CD14-positive monocyte (primary cell): ENCODE measurements at regions not wholly inside any gene's neighbourhood (a gene's known extent, or its start where the extent isn't known, plus 50 kb on each side); places are given as distances from the start of the nearest gene placed in this dataset.

Experiments used
- DNase-seq, 3 donors: peaks; one replicate each; pipeline ENCODE4 v3.0.0-alpha.2; 2011 to 2022
- H2AFZ ChIP-seq: 2 replicates; pipeline ENCODE4 v1.6.0; 2012; ENCODE audit warnings: mild to moderate bottlenecking, low read depth, low read length, inconsistent platforms; ENCODE audit not compliant: insufficient read depth, poor library complexity, severe bottlenecking
- H3K27ac ChIP-seq, 2 donors: 1 replicate in 1 of 2; 2 replicates in 1 of 2; pipeline ENCODE4 v1.5.1; 2012 to 2013; ENCODE audit warnings: low read length in 2 of 2, control low read depth in 1 of 2, inconsistent platforms in 1 of 2, low read depth in 1 of 2, mild to moderate bottlenecking in 1 of 2
- H3K27me3 ChIP-seq, 2 donors: one replicate each; pipeline versions ENCODE4 v1.6.0 to v1.6.1; 2011 to 2013; ENCODE audit warnings: low read length in 2 of 2; ENCODE audit not compliant: control insufficient read depth in 2 of 2, insufficient read depth in 2 of 2
- H3K36me3 ChIP-seq, 2 donors: replicated peaks in 1 of 2; 1 replicate in 1 of 2; 2 replicates in 1 of 2; pipeline versions ENCODE4 v1.5.1 to v1.6.1; 2012 to 2013; ENCODE audit warnings: low read length in 2 of 2, control low read depth in 1 of 2, inconsistent platforms in 1 of 2, mild to moderate bottlenecking in 1 of 2; ENCODE audit not compliant: insufficient read depth in 2 of 2, control insufficient read depth in 1 of 2
- H3K4me1 ChIP-seq, 2 donors: 1 replicate in 1 of 2; 2 replicates in 1 of 2; pipeline versions ENCODE4 v1.5.1 to v1.6.1; 2012 to 2013; ENCODE audit warnings: low read length in 2 of 2, control low read depth in 1 of 2, inconsistent platforms in 1 of 2, mild to moderate bottlenecking in 1 of 2, moderate library complexity in 1 of 2; ENCODE audit not compliant: insufficient read depth in 2 of 2, control insufficient read depth in 1 of 2
- H3K4me2 ChIP-seq: replicated peaks from 2 replicates; pipeline ENCODE3; 2012; ENCODE audit warnings: low read length, moderate library complexity, mild to moderate bottlenecking; ENCODE audit not compliant: poor library complexity, severe bottlenecking; ENCODE audit errors: extremely low read depth
- H3K4me3 ChIP-seq, 3 experiments: fragments of 200-600 bp in 1 of 3; sonication (generic) in 1 of 3; replicated peaks in 1 of 3; 1 replicate in 2 of 3; 2 replicates in 1 of 3; pipeline ENCODE4 v1.5.1; 2011 to 2013; ENCODE audit warnings: low read length in 3 of 3, mild to moderate bottlenecking in 3 of 3, control low read depth in 2 of 3, low read depth in 2 of 3, inconsistent platforms in 1 of 3, moderate library complexity in 1 of 3
- H3K79me2 ChIP-seq: 2 replicates; pipeline ENCODE4 v1.6.0; 2012; ENCODE audit warnings: mild to moderate bottlenecking, control low read depth, inconsistent platforms, low read length, moderate library complexity; ENCODE audit not compliant: insufficient read depth
- H3K9ac ChIP-seq: 2 replicates; pipeline ENCODE4 v1.6.0; 2017; ENCODE audit warnings: low read length, mild to moderate bottlenecking; ENCODE audit not compliant: insufficient read depth, poor library complexity, severe bottlenecking
- H3K9me3 ChIP-seq, 2 donors: replicated peaks in 1 of 2; 1 replicate in 1 of 2; 2 replicates in 1 of 2; pipeline versions ENCODE4 v1.5.1 to v1.6.1; 2012 to 2013; ENCODE audit warnings: low read length in 2 of 2, control low read depth in 1 of 2; ENCODE audit not compliant: control insufficient read depth in 1 of 2, insufficient read depth in 1 of 2
- H4K20me1 ChIP-seq: 2 replicates; pipeline ENCODE4 v1.6.0; 2012; ENCODE audit warnings: mild to moderate bottlenecking, low read length, control low read depth, moderate library complexity; ENCODE audit not compliant: insufficient read depth
- H3K27ac Mint-ChIP-seq, 7 donors: one replicate each; pipeline ENCODE4 v1.8.0; 2020; ENCODE audit warnings: mild to moderate bottlenecking in 7 of 7, mixed read lengths in 7 of 7, moderate library complexity in 6 of 7, inconsistent platforms in 2 of 7
- H3K27me3 Mint-ChIP-seq, 3 donors: one replicate each; pipeline ENCODE4 v1.8.0; 2021 to 2022; ENCODE audit warnings: low read depth in 3 of 3, mild to moderate bottlenecking in 3 of 3, mixed read lengths in 3 of 3, moderate library complexity in 3 of 3, inconsistent platforms in 1 of 3
- H3K36me3 Mint-ChIP-seq, 2 donors: one replicate each; pipeline ENCODE4 v1.8.0; 2020; ENCODE audit warnings: mixed read lengths in 2 of 2, inconsistent platforms in 1 of 2, mild to moderate bottlenecking in 1 of 2
- H3K4me1 Mint-ChIP-seq: one replicate; pipeline ENCODE4 v1.8.0; 2020; ENCODE audit warnings: mild to moderate bottlenecking, mixed read lengths
- H3K4me3 Mint-ChIP-seq, 2 donors: one replicate each; pipeline ENCODE4 v1.8.0; 2020; ENCODE audit warnings: mild to moderate bottlenecking in 2 of 2, mixed read lengths in 2 of 2, moderate library complexity in 1 of 2
- H3K9me3 Mint-ChIP-seq, 7 donors: one replicate each; pipeline ENCODE4 v1.8.0; 2020 to 2022; ENCODE audit warnings: mixed read lengths in 7 of 7, mild to moderate bottlenecking in 6 of 7, moderate library complexity in 6 of 7, inconsistent platforms in 2 of 7
- WGBS: methylation state at CpG from one replicate; pipeline ENCODE4 v1.1.5; 2013; ENCODE audit warnings: missing lambda C conversion rate; ENCODE audit not compliant: insufficient coverage; 5-methylcytosine and 5-hydroxymethylcytosine counted together
- intact Hi-C, 2 donors: fragments of 100-400 bp; cut with micrococcal nuclease; formaldehyde crosslinking; loops; one replicate each; pipeline versions ENCODE4 v1.15.0 to v1.15.1; 2023
- TF ChIP-seq, protein P1 (sequence below): fragments of 200-600 bp; IDR thresholded peaks from one replicate; pipeline ENCODE4 v1.8.0; 2022; ENCODE audit warnings: antibody characterized with exemption, mild to moderate bottlenecking

- Mint-ChIP-seq H3K36me3 (no peaks in the 10 kb centered on the region), H3K4me1 (no peaks in the 10 kb centered on the region), H3K4me3 (no peak overlapping the region), H3K9me3 (peaks cover 0 to 10% (median 5%) of the 10 kb centered on the region in 7 donors), H3K27ac (no peak overlapping the region), H3K27me3 (peaks cover 0 to 3% (median 0%) of the 10 kb centered on the region in 3 donors)
- WGBS = no CpG with 5 or more reads among the region's 2 CpGs
- Histone ChIP-seq H3K4me1 (no peaks in the 10 kb centered on the region), H4K20me1 (no peaks in the 10 kb centered on the region), H3K36me3 (no peaks in the 10 kb centered on the region), H3K4me3 (no peak overlapping the region), H3K4me2 (no peak overlapping the region), H3K9me3 (no peaks in the 10 kb centered on the region), H3K27me3 (no peaks in the 10 kb centered on the region), H2AFZ (no peak overlapping the region), H3K79me2 (no peaks in the 10 kb centered on the region), H3K27ac (no peak overlapping the region), H3K9ac (no peak overlapping the region)
- no peak for DNase-seq
- TF ChIP-seq, protein P1, sequence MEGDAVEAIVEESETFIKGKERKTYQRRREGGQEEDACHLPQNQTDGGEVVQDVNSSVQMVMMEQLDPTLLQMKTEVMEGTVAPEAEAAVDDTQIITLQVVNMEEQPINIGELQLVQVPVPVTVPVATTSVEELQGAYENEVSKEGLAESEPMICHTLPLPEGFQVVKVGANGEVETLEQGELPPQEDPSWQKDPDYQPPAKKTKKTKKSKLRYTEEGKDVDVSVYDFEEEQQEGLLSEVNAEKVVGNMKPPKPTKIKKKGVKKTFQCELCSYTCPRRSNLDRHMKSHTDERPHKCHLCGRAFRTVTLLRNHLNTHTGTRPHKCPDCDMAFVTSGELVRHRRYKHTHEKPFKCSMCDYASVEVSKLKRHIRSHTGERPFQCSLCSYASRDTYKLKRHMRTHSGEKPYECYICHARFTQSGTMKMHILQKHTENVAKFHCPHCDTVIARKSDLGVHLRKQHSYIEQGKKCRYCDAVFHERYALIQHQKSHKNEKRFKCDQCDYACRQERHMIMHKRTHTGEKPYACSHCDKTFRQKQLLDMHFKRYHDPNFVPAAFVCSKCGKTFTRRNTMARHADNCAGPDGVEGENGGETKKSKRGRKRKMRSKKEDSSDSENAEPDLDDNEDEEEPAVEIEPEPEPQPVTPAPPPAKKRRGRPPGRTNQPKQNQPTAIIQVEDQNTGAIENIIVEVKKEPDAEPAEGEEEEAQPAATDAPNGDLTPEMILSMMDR = no peak
- intact Hi-C loops = no loop called here
Observed at GRCh38 chr4:175127314-175127713, 209.2 kb downstream of the ADAM29 start.

GRCh38 chr4:175129797-175130196, 211.6 kb downstream of the ADAM29 start:
- TF ChIP-seq, protein P1 = no peak
- H2AFZ ChIP-seq = no peak overlapping the region
- H4K20me1 ChIP-seq = no peaks in the 10 kb centered on the region
- H3K4me2 ChIP-seq = no peak overlapping the region
- no peak overlapping the region for H3K4me3 ChIP-seq
- H3K79me2 ChIP-seq = no peaks in the 10 kb centered on the region
- no peak overlapping the region for H3K27ac ChIP-seq
- Mint-ChIP-seq H3K27me3 (peaks cover 0 to 3% (median 0%) of the 10 kb centered on the region in 3 donors), H3K4me3 (no peak overlapping the region), H3K27ac (no peak overlapping the region), H3K9me3 (peaks cover 0 to 5% (median 2%) of the 10 kb centered on the region in 7 donors), H3K36me3 (no peaks in the 10 kb centered on the region), H3K4me1 (no peaks in the 10 kb centered on the region)
- H3K36me3 ChIP-seq = no peaks in the 10 kb centered on the region
- H3K27me3 ChIP-seq = no peaks in the 10 kb centered on the region
- intact Hi-C loops = no loop called here
- peaks cover 3 to 5% of the 10 kb centered on the region in 2 donors for H3K9me3 ChIP-seq
- no peak overlapping the region for H3K9ac ChIP-seq
- no peaks in the 10 kb centered on the region for H3K4me1 ChIP-seq
- no peak for DNase-seq
- WGBS = no CpG with 5 or more reads among the region's 4 CpGs
